HL-60 (cell line): ENCODE measurements at regions not wholly inside any gene's neighbourhood (a gene's known extent, or its start where the extent isn't known, plus 50 kb on each side); places are given as distances from the start of the nearest gene placed in this dataset.

ENCODE experiments used
- POLR2AphosphoS5 ChIP-seq: IDR thresholded peaks from 2 replicates; pipeline ENCODE4 v1.6.1; 2012; ENCODE audit warnings: low read depth
- SPI1 ChIP-seq: IDR thresholded peaks from 2 replicates; pipeline ENCODE4 v1.6.1; 2012; ENCODE audit warnings: low read depth, mild to moderate bottlenecking, borderline replicate concordance

DNA sequence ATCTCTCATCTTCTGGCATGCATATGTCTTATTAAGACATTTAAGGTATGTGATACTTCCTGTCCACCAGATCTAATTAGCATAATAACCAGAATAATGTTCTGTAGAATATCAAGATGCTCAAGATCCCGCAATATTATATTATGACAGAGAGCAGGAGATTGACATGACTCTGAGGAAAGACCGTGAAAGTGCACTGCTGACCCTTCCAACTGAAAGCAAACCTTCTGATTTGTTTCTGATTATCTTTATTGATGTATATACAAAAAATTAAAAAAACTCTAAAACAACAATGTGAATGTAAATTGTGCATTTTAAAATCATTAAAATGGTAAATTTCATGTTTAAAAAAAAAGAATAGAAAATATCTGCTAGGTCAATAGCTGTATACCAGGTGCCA, 184.4 kb upstream of the TMEM45B start:
- no peak for TF ChIP-seq SPI1
- no peak for TF ChIP-seq POLR2AphosphoS5
